Lung (tissue), 11 donors: ENCODE measurements at regions not wholly inside any gene's neighbourhood (a gene's known extent, or its start where the extent isn't known, plus 50 kb on each side); places are given as distances from the start of the nearest gene placed in this dataset.

Experiments
- ATAC-seq: fragments of 200-7000 bp; cut with Tn5 transposase; one replicate; pipeline ENCODE4 v1.9.1; 2020; ENCODE audit warnings: moderate number of reproducible peaks; ENCODE audit not compliant: insufficient read depth, low FRiP score
- DNase-seq, 3 donors: peaks; one replicate each; pipeline ENCODE4 v3.0.0-alpha.2; 2013 to 2017
- H3K27ac ChIP-seq, 2 donors: one replicate each; pipeline ENCODE4 v1.5.1; 2013; ENCODE audit warnings: mild to moderate bottlenecking in 2 of 2, moderate library complexity in 2 of 2, control low read depth in 1 of 2, inconsistent platforms in 1 of 2, low read depth in 1 of 2, low read length in 1 of 2
- H3K27me3 ChIP-seq, 3 donors: one replicate each; pipeline ENCODE4 v1.5.1; 2013; ENCODE audit warnings: low read length in 2 of 3; ENCODE audit not compliant: control insufficient read depth in 3 of 3, insufficient read depth in 3 of 3
- H3K36me3 ChIP-seq, 4 donors: one replicate each; pipeline ENCODE4 v1.5.1; 2013; ENCODE audit warnings: low read length in 4 of 4, mild to moderate bottlenecking in 1 of 4, moderate library complexity in 1 of 4; ENCODE audit not compliant: control insufficient read depth in 4 of 4, insufficient read depth in 4 of 4
- H3K4me1 ChIP-seq, 5 donors: one replicate each; pipeline ENCODE4 v1.5.1; 2013; ENCODE audit warnings: low read length in 5 of 5, mild to moderate bottlenecking in 2 of 5, moderate library complexity in 1 of 5; ENCODE audit not compliant: control insufficient read depth in 5 of 5, insufficient read depth in 5 of 5
- H3K4me3 ChIP-seq: one replicate; pipeline ENCODE4 v1.5.1; 2013; ENCODE audit warnings: mild to moderate bottlenecking, control low read depth, moderate library complexity
- H3K9ac ChIP-seq, 2 donors: one replicate each; pipeline ENCODE4 v1.5.1; 2013; ENCODE audit warnings: low read length in 2 of 2, control low read depth in 1 of 2; ENCODE audit not compliant: insufficient read depth in 1 of 2
- H3K9me3 ChIP-seq, 4 donors: one replicate each; pipeline ENCODE4 v1.5.1; 2013; ENCODE audit warnings: low read length in 3 of 4, mild to moderate bottlenecking in 1 of 4, moderate library complexity in 1 of 4; ENCODE audit not compliant: control insufficient read depth in 4 of 4, insufficient read depth in 3 of 4
- CTCF ChIP-seq: IDR thresholded peaks from 2 replicates; pipeline ENCODE4 v1.5.1; 2012; ENCODE audit warnings: mild to moderate bottlenecking; ENCODE audit errors: control extremely low read depth, extremely low read depth
- WGBS, 2 donors: extraction: QIAGEN DNeasy Blood & Tissue Kit; methylation state at CpG; one replicate each; pipeline ENCODE4 v1.1.7; 2013; 5-methylcytosine and 5-hydroxymethylcytosine counted together
- donor health status: control.
- donor health status: control.
- donor health status: Bipolar disorder and iron deficiency.
- donor health status: healthy.
- donor health status: DM: yes; HTN: yes; CAD: no.

GRCh38 chrX:67780694-67781109 lies 236.9 kb downstream of the AR start:
- peak; percentile 75 to 88 (median 78) for DNase-seq
- WGBS, 2 donors, result 0 to 1% methylated on average over 2 of the region's 2 CpGs
- peak; percentile 78 for ATAC-seq
- H3K9me3 ChIP-seq, result no peaks in the 10 kb centered on the region
- H3K4me3 ChIP-seq, result no peak overlapping the region
- peak overlapping the region; percentile 86 to 91 for H3K27ac ChIP-seq
- peak overlapping the region in 1 of 2 donors; percentile 1 for H3K9ac ChIP-seq
- peaks cover 0 to 11% (median 2%) of the 10 kb centered on the region in 5 donors for H3K4me1 ChIP-seq
- no peaks in the 10 kb centered on the region for H3K36me3 ChIP-seq
- no peak for TF ChIP-seq CTCF
- no peaks in the 10 kb centered on the region for H3K27me3 ChIP-seq

- H3K36me3 ChIP-seq, result no peaks in the 10 kb centered on the region
- DNase-seq (peak in 1 of 3 donors; percentile 14), ATAC-seq (no peak)
- H3K9me3 ChIP-seq, result no peaks in the 10 kb centered on the region
- H3K27ac ChIP-seq, result peak overlapping the region; percentile 9 to 91
- no peaks in the 10 kb centered on the region for H3K27me3 ChIP-seq
- no peak overlapping the region for H3K9ac ChIP-seq
- 32 to 38% methylated on average over 3 of the region's 3 CpGs for WGBS, 2 donors
- no peak overlapping the region for H3K4me3 ChIP-seq
- peaks cover 0 to 11% (median 2%) of the 10 kb centered on the region in 5 donors for H3K4me1 ChIP-seq
- no peak for TF ChIP-seq CTCF
Observed at GRCh38 chrX:67781132-67781531, 237.3 kb downstream of the AR start.

GRCh38 chrX:67784712-67785111 lies 240.9 kb downstream of the AR start:
- Histone ChIP-seq H3K9ac (no peak overlapping the region), H3K4me3 (no peak overlapping the region), H3K27ac (peak overlapping the region in 1 of 2 donors; percentile 74), H3K36me3 (no peaks in the 10 kb centered on the region), H3K9me3 (no peaks in the 10 kb centered on the region), H3K27me3 (no peaks in the 10 kb centered on the region), H3K4me1 (peaks cover 0 to 11% (median 2%) of the 10 kb centered on the region in 5 donors)
- no peak for TF ChIP-seq CTCF
- ATAC-seq (no peak), DNase-seq (no peak)
- 39 to 52% methylated on average over 2 of the region's 2 CpGs for WGBS, 2 donors

GRCh38 chrX:67787196-67787595 lies 243.4 kb downstream of the AR start:
- Histone ChIP-seq H3K27me3 (no peaks in the 10 kb centered on the region), H3K4me3 (no peak overlapping the region), H3K4me1 (peaks cover 0 to 2% (median 0%) of the 10 kb centered on the region in 5 donors), H3K36me3 (no peaks in the 10 kb centered on the region), H3K9ac (no peak overlapping the region), H3K27ac (no peak overlapping the region), H3K9me3 (no peaks in the 10 kb centered on the region)
- 52 to 74% methylated on average over 2 of the region's 2 CpGs for WGBS, 2 donors
- no peak for TF ChIP-seq CTCF
- no peak for ATAC-seq
- DNase-seq, result no peak
